ENCODE measurements at regions not wholly inside any gene's neighbourhood (a gene's known extent, or its start where the extent isn't known, plus 50 kb on each side); places are given as distances from the start of the nearest gene placed in this dataset.

GRCh38 chr4:164188236-164188635 lies 565.7 kb upstream of the SMIM31 start:
- Histone ChIP-seq H2AK5ac (ENCODE audit: low read depth, low read length) (no peak overlapping the region), H4K5ac (ENCODE audit: insufficient read length, low read depth, low read length) (no peak overlapping the region), H3K56ac (replicated peaks; ENCODE audit: insufficient read length, low read depth, low read length) (no peak overlapping the region), H3K79me2 (ENCODE audit: control insufficient read depth in 1 of 2, insufficient read depth in 2 of 2, low read length in 2 of 2) (no peaks in the 10 kb centered on the region), H2AFZ (ENCODE audit: low read length) (no peak overlapping the region), H3K18ac (ENCODE audit: extremely low read depth, low read length) (no peak overlapping the region), H2BK5ac (ENCODE audit: low read depth, low read length) (no peak overlapping the region; the same call in 1 of the 2 replicates), H3K4me3 (ENCODE audit: extremely low read depth in 1 of 4, insufficient read depth in 2 of 4, low read depth in 3 of 4, low read length in 4 of 4) (no peak overlapping the region), H3K23ac (ENCODE audit: insufficient read length) (no peak overlapping the region), H3K27ac (ENCODE audit: low read depth, low read length) (no peak overlapping the region), H3K4ac (replicated peaks; ENCODE audit: insufficient read length, low read depth, low read length) (no peak overlapping the region), H2BK15ac (ENCODE audit: low read length) (no peak overlapping the region), H3K36me3 (ENCODE audit: control insufficient read depth in 2 of 4, insufficient read depth in 4 of 4, low read length in 3 of 4) (no peaks in the 10 kb centered on the region), H3K9ac (replicated peaks in 1 of 4; ENCODE audit: extremely low read depth in 1 of 4, low read depth in 3 of 4, low read length in 3 of 4) (no peak overlapping the region), H2BK20ac (ENCODE audit: low read length) (no peak overlapping the region), H3K14ac (ENCODE audit: insufficient read length) (no peak overlapping the region), H3K9me3 (ENCODE audit: insufficient read depth in 2 of 2, low read depth in 1 of 2, low read length in 1 of 2) (peaks cover 0 to 5% of the 10 kb centered on the region in 2 experiments; a peak in 1 of 4 replicates), H2BK12ac (ENCODE audit: low read depth, low read length) (no peak overlapping the region), H3K27me3 (replicated peaks in 1 of 4; ENCODE audit: control insufficient read depth in 3 of 4, extremely low read depth in 1 of 4, insufficient read depth in 3 of 4, low read length in 3 of 4) (no peaks in the 10 kb centered on the region), H3K23me2 (ENCODE audit: low read depth, low read length) (no peaks in the 10 kb centered on the region), H4K8ac (ENCODE audit: extremely low read depth, insufficient read depth, low read length) (peak overlapping the region; percentile 14; the same call in 1 of the 2 replicates), H3K4me1 (replicated peaks in 1 of 4; ENCODE audit: control insufficient read depth in 3 of 4, insufficient read depth in 4 of 4, low read length in 3 of 4) (no peaks in the 10 kb centered on the region), H4K20me1 (replicated peaks in 1 of 2; ENCODE audit: control insufficient read depth in 1 of 2, insufficient read depth in 2 of 2, low read length in 2 of 2) (no peaks in the 10 kb centered on the region), H4K91ac (replicated peaks; ENCODE audit: insufficient read length, low read length) (no peak overlapping the region), H3K79me1 (ENCODE audit: low read depth, low read length) (no peaks in the 10 kb centered on the region), H3K4me2 (ENCODE audit: insufficient read depth in 1 of 2, low read depth in 2 of 2, low read length in 2 of 2) (no peak overlapping the region), H2BK120ac (replicated peaks; ENCODE audit: low read depth, low read length) (no peak overlapping the region)
- FAIRE-seq (no peak), DNase-seq (ENCODE audit: low read depth in 1 of 2, low spot score in 2 of 2) (no peak)
- no peak for TF ChIP-seq TCF12 (IDR thresholded peaks at IDR 0.05; ENCODE audit: low read depth, low read length)
- TF ChIP-seq CHD2 (IDR thresholded peaks at IDR 0.05; ENCODE audit: low read length) = no peak
- TF ChIP-seq KDM5A (IDR thresholded peaks at IDR 0.05; ENCODE audit: low read length) = no peak
- TF ChIP-seq CEBPB (IDR thresholded peaks at IDR 0.05; ENCODE audit: low read depth, low read length) = 0 out of 2 replicates have a peak, but pooled peaks have one; percentile 3
- POLR2A ChIA-PET (ENCODE audit: partially characterized antibody) = no interaction called here
- CTCF ChIA-PET (ENCODE audit: partially characterized antibody) = interaction anchor here (1.3 kb wide), 1 partner anchor 12 kb away, joined by 3 read pairs; no protein-coding TSS in a partner anchor
- WGBS, 2 experiments (ENCODE audit: extremely low coverage in 1 of 2, insufficient coverage in 1 of 2, insufficient read length in 1 of 2, insufficient replicate concordance in 2 of 2, low coverage in 1 of 2, low lambda C conversion rate in 2 of 2, missing lambda C conversion rate in 1 of 2) = 97% methylated on average over 26 of the region's 35 CpGs; no CpG with 5 or more reads in 1 of the 2 experiments

Measured in H1 (cell line).